ENCODE measurements at regions not wholly inside any gene's neighbourhood (a gene's known extent, or its start where the extent isn't known, plus 50 kb on each side); places are given as distances from the start of the nearest gene placed in this dataset.

GRCh38 chr1:112057736-112058135 lies 68.3 kb upstream of the KCND3 start:
- H3K4me1 ChIP-seq (ENCODE audit: control insufficient read depth in 5 of 5, insufficient read depth in 5 of 5, low read length in 5 of 5): peaks cover 0 to 5% (median 0%) of the 10 kb centered on the region in 5 donors
- TF ChIP-seq, protein P1, sequence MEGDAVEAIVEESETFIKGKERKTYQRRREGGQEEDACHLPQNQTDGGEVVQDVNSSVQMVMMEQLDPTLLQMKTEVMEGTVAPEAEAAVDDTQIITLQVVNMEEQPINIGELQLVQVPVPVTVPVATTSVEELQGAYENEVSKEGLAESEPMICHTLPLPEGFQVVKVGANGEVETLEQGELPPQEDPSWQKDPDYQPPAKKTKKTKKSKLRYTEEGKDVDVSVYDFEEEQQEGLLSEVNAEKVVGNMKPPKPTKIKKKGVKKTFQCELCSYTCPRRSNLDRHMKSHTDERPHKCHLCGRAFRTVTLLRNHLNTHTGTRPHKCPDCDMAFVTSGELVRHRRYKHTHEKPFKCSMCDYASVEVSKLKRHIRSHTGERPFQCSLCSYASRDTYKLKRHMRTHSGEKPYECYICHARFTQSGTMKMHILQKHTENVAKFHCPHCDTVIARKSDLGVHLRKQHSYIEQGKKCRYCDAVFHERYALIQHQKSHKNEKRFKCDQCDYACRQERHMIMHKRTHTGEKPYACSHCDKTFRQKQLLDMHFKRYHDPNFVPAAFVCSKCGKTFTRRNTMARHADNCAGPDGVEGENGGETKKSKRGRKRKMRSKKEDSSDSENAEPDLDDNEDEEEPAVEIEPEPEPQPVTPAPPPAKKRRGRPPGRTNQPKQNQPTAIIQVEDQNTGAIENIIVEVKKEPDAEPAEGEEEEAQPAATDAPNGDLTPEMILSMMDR (IDR thresholded peaks at IDR 0.05; ENCODE audit: control extremely low read depth, extremely low read depth): no peak
- no peak overlapping the region for H3K27ac ChIP-seq (ENCODE audit: low read depth in 1 of 2, low read length in 1 of 2)
- peaks cover 0 to under 1% (median 0%) of the 10 kb centered on the region in 4 donors for H3K9me3 ChIP-seq (ENCODE audit: control insufficient read depth in 4 of 4, insufficient read depth in 3 of 4, low read length in 3 of 4)
- no peaks in the 10 kb centered on the region for H3K27me3 ChIP-seq (ENCODE audit: control insufficient read depth in 3 of 3, insufficient read depth in 3 of 3, low read length in 2 of 3)
- ATAC-seq (ENCODE audit: insufficient read depth, low FRiP score) (no peak), DNase-seq (no peak)
- H3K4me3 ChIP-seq: no peak overlapping the region
- no peak overlapping the region for H3K9ac ChIP-seq (ENCODE audit: insufficient read depth in 1 of 2, low read length in 2 of 2)
- WGBS, 2 donors: 86 to 88% methylated on average over 5 of the region's 5 CpGs
- H3K36me3 ChIP-seq (ENCODE audit: control insufficient read depth in 4 of 4, insufficient read depth in 4 of 4, low read length in 4 of 4): no peaks in the 10 kb centered on the region

DNA sequence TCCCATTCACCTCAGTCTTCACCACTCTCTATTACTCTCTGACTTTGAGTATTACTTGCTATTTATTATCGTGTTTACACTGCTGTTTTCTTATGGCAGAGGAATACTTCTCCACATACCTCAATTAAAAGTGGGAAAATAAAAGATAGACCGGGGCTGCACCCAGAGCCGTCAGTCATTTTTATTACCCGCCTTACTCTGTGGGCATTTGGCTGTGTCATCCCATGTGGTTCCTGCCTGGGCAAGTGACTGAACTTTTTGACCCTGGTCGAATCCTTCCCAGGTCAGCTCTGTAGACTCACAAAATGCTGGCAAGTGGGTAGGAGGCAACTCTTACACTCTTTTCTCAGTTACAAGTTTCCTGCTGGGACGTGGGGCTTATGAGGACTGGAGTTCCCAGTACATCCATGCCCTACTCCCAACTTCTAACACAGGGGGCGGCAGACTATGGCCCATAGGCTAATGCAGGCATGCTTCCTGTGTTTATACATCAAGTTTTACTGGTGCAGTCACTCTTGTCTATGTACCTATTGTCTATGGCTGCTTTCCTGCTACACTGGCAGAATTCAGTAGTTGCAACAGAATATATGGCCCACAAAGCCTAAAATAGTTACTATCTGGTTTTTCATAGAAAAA lies 69.5 kb upstream of the KCND3 start:
- Histone ChIP-seq H3K27me3 (ENCODE audit: control insufficient read depth in 3 of 3, insufficient read depth in 3 of 3, low read length in 2 of 3) (no peaks in the 10 kb centered on the region), H3K4me1 (ENCODE audit: control insufficient read depth in 5 of 5, insufficient read depth in 5 of 5, low read length in 5 of 5) (peaks cover 0 to 5% (median 0%) of the 10 kb centered on the region in 5 donors), H3K9me3 (ENCODE audit: control insufficient read depth in 4 of 4, insufficient read depth in 3 of 4, low read length in 3 of 4) (no peaks in the 10 kb centered on the region), H3K36me3 (ENCODE audit: control insufficient read depth in 4 of 4, insufficient read depth in 4 of 4, low read length in 4 of 4) (no peaks in the 10 kb centered on the region), H3K9ac (ENCODE audit: insufficient read depth in 1 of 2, low read length in 2 of 2) (no peak overlapping the region), H3K27ac (ENCODE audit: low read depth in 1 of 2, low read length in 1 of 2) (no peak overlapping the region), H3K4me3 (no peak overlapping the region)
- WGBS, 2 donors: 73 to 83% methylated on average over 7 of the region's 7 CpGs
- ATAC-seq (ENCODE audit: insufficient read depth, low FRiP score) (no peak), DNase-seq (no peak)
- TF ChIP-seq, protein P1 (IDR thresholded peaks at IDR 0.05; ENCODE audit: control extremely low read depth, extremely low read depth): no peak

DNA sequence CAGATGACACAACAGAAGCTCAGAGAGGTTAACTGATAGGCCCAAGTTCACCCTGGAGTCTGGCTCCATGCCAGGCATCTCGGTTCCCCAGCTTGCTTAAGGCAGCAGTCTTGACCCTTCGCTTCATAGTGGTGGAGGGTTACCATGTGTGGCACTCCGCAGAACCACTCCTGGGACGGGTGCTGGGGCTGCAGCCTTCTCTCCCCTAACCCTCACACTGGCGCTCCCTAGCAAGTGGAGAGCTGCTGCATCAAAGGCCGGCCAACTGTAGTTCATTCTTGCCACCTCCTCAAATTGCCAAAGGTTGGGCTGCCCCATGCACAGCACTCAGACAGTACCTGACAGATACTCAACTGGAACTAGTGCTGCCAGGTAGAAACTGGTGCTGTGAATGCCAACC lies 70.2 kb upstream of the KCND3 start:
- Histone ChIP-seq H3K9me3 (ENCODE audit: control insufficient read depth in 4 of 4, insufficient read depth in 3 of 4, low read length in 3 of 4) (no peaks in the 10 kb centered on the region), H3K4me3 (no peak overlapping the region), H3K27me3 (ENCODE audit: control insufficient read depth in 3 of 3, insufficient read depth in 3 of 3, low read length in 2 of 3) (no peaks in the 10 kb centered on the region), H3K27ac (ENCODE audit: low read depth in 1 of 2, low read length in 1 of 2) (no peak overlapping the region), H3K36me3 (ENCODE audit: control insufficient read depth in 4 of 4, insufficient read depth in 4 of 4, low read length in 4 of 4) (no peaks in the 10 kb centered on the region), H3K4me1 (ENCODE audit: control insufficient read depth in 5 of 5, insufficient read depth in 5 of 5, low read length in 5 of 5) (peaks cover 0 to 6% (median 0%) of the 10 kb centered on the region in 5 donors), H3K9ac (ENCODE audit: insufficient read depth in 1 of 2, low read length in 2 of 2) (no peak overlapping the region)
- TF ChIP-seq, protein P1 (IDR thresholded peaks at IDR 0.05; ENCODE audit: control extremely low read depth, extremely low read depth): no peak
- 79 to 92% methylated on average over 6 of the region's 6 CpGs for WGBS, 2 donors
- ATAC-seq (ENCODE audit: insufficient read depth, low FRiP score) (no peak), DNase-seq (no peak)

GRCh38 chr1:112060261-112060660 lies 70.8 kb upstream of the KCND3 start:
- DNase-seq (no peak), ATAC-seq (ENCODE audit: insufficient read depth, low FRiP score) (no peak)
- Histone ChIP-seq H3K9ac (ENCODE audit: insufficient read depth in 1 of 2, low read length in 2 of 2) (no peak overlapping the region), H3K36me3 (ENCODE audit: control insufficient read depth in 4 of 4, insufficient read depth in 4 of 4, low read length in 4 of 4) (no peaks in the 10 kb centered on the region), H3K4me1 (ENCODE audit: control insufficient read depth in 5 of 5, insufficient read depth in 5 of 5, low read length in 5 of 5) (peaks cover 0 to 4% (median 0%) of the 10 kb centered on the region in 5 donors), H3K9me3 (ENCODE audit: control insufficient read depth in 4 of 4, insufficient read depth in 3 of 4, low read length in 3 of 4) (no peaks in the 10 kb centered on the region), H3K4me3 (no peak overlapping the region), H3K27me3 (ENCODE audit: control insufficient read depth in 3 of 3, insufficient read depth in 3 of 3, low read length in 2 of 3) (no peaks in the 10 kb centered on the region), H3K27ac (ENCODE audit: low read depth in 1 of 2, low read length in 1 of 2) (no peak overlapping the region)
- TF ChIP-seq, protein P1 (IDR thresholded peaks at IDR 0.05; ENCODE audit: control extremely low read depth, extremely low read depth): no peak
- WGBS, 2 donors: 72 to 73% methylated on average over 1 of the region's 1 CpG
